ENCODE measurements at regions not wholly inside any gene's neighbourhood (a gene's known extent, or its start where the extent isn't known, plus 50 kb on each side); places are given as distances from the start of the nearest gene placed in this dataset.

DNA sequence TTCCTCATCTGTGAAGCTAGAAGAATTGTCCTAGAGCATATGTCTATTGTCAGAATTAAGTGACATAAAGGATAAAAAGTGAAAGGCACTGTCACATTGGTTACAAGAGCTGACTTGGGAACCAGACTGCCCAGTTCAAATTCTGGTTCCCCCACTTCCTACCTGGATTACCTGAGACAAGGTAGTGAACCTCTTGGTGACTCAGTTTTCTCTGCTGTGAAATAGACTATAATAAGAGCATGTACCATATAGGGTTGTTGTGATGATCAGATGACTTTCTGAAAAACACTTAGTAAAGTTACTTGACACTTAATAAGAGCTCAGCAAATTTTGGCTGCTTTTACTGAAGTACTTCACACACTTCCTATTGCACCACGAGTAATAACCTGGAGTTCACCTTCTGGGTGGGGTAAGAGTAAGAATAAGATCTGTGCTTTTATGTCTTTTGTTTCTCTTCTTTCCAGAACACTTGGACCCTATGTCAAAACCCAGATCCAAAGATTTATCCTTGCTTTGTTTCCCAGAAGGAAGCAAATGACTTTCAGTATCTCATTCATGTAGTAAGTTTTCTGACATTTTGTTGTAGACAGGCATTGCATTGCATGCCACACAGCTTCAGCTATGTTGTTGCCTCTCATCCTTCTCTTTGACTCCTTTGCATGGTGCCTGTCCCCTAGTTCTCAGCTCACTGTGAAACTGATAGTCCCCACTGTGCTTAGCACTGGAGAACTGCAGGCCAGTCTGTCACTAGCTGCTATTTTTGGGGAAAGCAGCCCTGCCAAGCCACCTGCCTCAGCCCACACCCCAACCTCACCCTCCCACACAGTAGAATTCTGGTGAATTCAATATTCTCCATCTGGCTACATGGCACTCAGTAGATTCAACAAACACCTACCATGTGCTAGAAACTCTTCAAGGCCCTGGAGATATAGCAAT, 121.8 kb upstream of the POU2AF2 start:
- Mint-ChIP-seq H3K9me3 (no peaks in the 10 kb centered on the region), H3K4me3 (no peak overlapping the region), H3K4me1 (no peaks in the 10 kb centered on the region), H3K27me3 (ENCODE audit: low read depth, poor library complexity) (no peaks in the 10 kb centered on the region), H3K36me3 (ENCODE audit: low read depth) (no peaks in the 10 kb centered on the region), H3K27ac (no peak overlapping the region)
- no peak for TF ChIP-seq CTCF (IDR thresholded peaks at IDR 0.05)
- no peak for DNase-seq

DNA sequence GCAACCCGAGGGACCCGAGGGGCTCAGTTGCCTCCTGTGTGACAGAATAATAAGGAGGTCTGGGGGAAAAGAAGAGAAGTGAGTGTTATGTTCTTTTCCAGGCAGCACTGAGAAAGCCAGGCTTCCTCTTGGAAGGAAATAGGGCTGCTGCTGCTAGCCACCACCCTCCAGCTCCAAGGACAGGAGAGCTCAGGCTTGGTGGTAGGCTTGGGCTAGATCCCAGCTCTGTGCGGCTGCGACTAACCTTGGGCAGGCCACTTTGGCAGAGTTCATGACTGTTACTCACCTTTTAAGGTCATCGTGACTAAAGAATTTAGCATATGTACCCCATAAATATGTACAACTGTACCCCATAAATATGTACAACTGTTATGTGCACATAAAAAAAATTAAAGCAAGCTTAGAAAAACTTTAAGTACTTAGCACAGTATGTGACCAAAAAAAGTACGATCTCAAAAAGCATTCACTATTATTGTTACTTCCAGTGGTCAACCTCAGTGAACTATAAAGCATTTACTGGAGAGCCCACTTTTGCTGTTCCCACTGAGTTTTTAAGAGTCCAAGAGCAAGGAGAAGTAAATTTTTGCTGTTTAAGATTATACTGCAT, 124.7 kb upstream of the POU2AF2 start:
- H3K4me3 Mint-ChIP-seq = no peak overlapping the region
- H3K27me3 Mint-ChIP-seq (ENCODE audit: low read depth, poor library complexity) = no peaks in the 10 kb centered on the region
- no peak for DNase-seq
- H3K4me1 Mint-ChIP-seq = no peaks in the 10 kb centered on the region
- TF ChIP-seq CTCF (IDR thresholded peaks at IDR 0.05) = no peak
- no peak overlapping the region for H3K27ac Mint-ChIP-seq
- no peaks in the 10 kb centered on the region for H3K9me3 Mint-ChIP-seq
- no peaks in the 10 kb centered on the region for H3K36me3 Mint-ChIP-seq (ENCODE audit: low read depth)

- Mint-ChIP-seq H3K4me3 (no peak overlapping the region), H3K27me3 (ENCODE audit: low read depth, poor library complexity) (no peaks in the 10 kb centered on the region), H3K36me3 (ENCODE audit: low read depth) (no peaks in the 10 kb centered on the region), H3K27ac (no peak overlapping the region), H3K4me1 (no peaks in the 10 kb centered on the region), H3K9me3 (no peaks in the 10 kb centered on the region)
- no peak for TF ChIP-seq CTCF (IDR thresholded peaks at IDR 0.05)
- DNase-seq = no peak
These were observed 125.4 kb upstream of the POU2AF2 start for GRCh38 chr11:111120161-111120560.

- H3K36me3 Mint-ChIP-seq (ENCODE audit: low read depth) = no peaks in the 10 kb centered on the region
- no peak overlapping the region for H3K4me3 Mint-ChIP-seq
- H3K4me1 Mint-ChIP-seq = no peaks in the 10 kb centered on the region
- DNase-seq = no peak
- no peak overlapping the region for H3K27ac Mint-ChIP-seq
- H3K9me3 Mint-ChIP-seq = no peaks in the 10 kb centered on the region
- TF ChIP-seq CTCF (IDR thresholded peaks at IDR 0.05) = no peak
- no peaks in the 10 kb centered on the region for H3K27me3 Mint-ChIP-seq (ENCODE audit: low read depth, poor library complexity)
These were observed 125.8 kb upstream of the POU2AF2 start for GRCh38 chr11:111119751-111120150.

GRCh38 chr11:111115890-111116289, 129.6 kb upstream of the POU2AF2 start:
- no peaks in the 10 kb centered on the region for H3K36me3 Mint-ChIP-seq (ENCODE audit: low read depth)
- H3K9me3 Mint-ChIP-seq = no peaks in the 10 kb centered on the region
- no peak for DNase-seq
- no peaks in the 10 kb centered on the region for H3K27me3 Mint-ChIP-seq (ENCODE audit: low read depth, poor library complexity)
- no peak overlapping the region for H3K27ac Mint-ChIP-seq
- no peak for TF ChIP-seq CTCF (IDR thresholded peaks at IDR 0.05)
- no peaks in the 10 kb centered on the region for H3K4me1 Mint-ChIP-seq
- H3K4me3 Mint-ChIP-seq = no peak overlapping the region
